HepG2 (cell line): ENCODE measurements at regions not wholly inside any gene's neighbourhood (a gene's known extent, or its start where the extent isn't known, plus 50 kb on each side); places are given as distances from the start of the nearest gene placed in this dataset.

ENCODE experiments used
- ATAC-seq: fragments of 200-7000 bp; cut with Tn5 transposase; 3 replicates; pipeline ENCODE4 v1.9.1; 2020; ENCODE audit warnings: mild to moderate bottlenecking, moderate library complexity
- BruUV-seq: library from RNA; stranded (reverse); fragments of 400-500 nt; replicated peaks from 2 replicates; lab custom pipeline; 2021; lab: Mats Ljungman, UMichigan
- CTCF ChIA-PET: fragments of 300-600 bp; formaldehyde crosslinking; extraction: SDS; loops from one replicate; lab custom pipeline; 2021; ENCODE audit warnings: low total read pairs, inconsistent platforms, low intra/inter-chr PET ratio; lab: Yijun Ruan, JAX
- POLR2A ChIA-PET: fragments of 350-600 bp; sonication (Branson Sonifier 250); formaldehyde crosslinking; loops from one replicate; lab custom pipeline; 2020; ENCODE audit warnings: antibody characterized with exemption, inconsistent platforms; lab: Yijun Ruan, JAX
- DNase-seq: peaks from one replicate; pipeline ENCODE4 v3.0.0-alpha.2; 2015; ENCODE audit warnings: low spot score
- FAIRE-seq: peaks from 3 replicates; lab custom pipeline; 2011; peaks lifted over from hg19 to GRCh38; lab: Jason Lieb, UNC
- H2AFZ ChIP-seq: one replicate; pipeline ENCODE4 v1.6.1; 2011; ENCODE audit warnings: low read length, inconsistent platforms
- H3K27ac ChIP-seq: fragments of 300-600 bp; 3 replicates; pipeline ENCODE4 v1.8.0; 2011; ENCODE audit warnings: mixed run types, mild to moderate bottlenecking, mixed read lengths, low read length, inconsistent platforms; ENCODE audit not compliant: insufficient read depth; ENCODE audit errors: extremely low read length
- H3K27me3 ChIP-seq, 2 experiments: fragments of 200-600 bp in 1 of 2; 2 replicates in 1 of 2; 3 replicates in 1 of 2; pipeline versions ENCODE4 v1.6.0 to v1.8.0; 2011; ENCODE audit warnings: low read length in 2 of 2, mild to moderate bottlenecking in 2 of 2, moderate library complexity in 2 of 2, inconsistent platforms in 1 of 2; ENCODE audit not compliant: insufficient read depth in 2 of 2, control insufficient read depth in 1 of 2
- H3K36me3 ChIP-seq, 2 experiments: fragments of 200-600 bp in 1 of 2; replicated peaks in 1 of 2; 2 replicates in 1 of 2; 3 replicates in 1 of 2; pipeline versions ENCODE4 v1.5.1 to v1.8.0; 2011; ENCODE audit warnings: low read length in 2 of 2, inconsistent platforms in 1 of 2; ENCODE audit not compliant: insufficient read depth in 2 of 2, control insufficient read depth in 1 of 2
- H3K4me1 ChIP-seq: 2 replicates; pipeline ENCODE4 v1.5.1; 2012; ENCODE audit warnings: low read length, inconsistent platforms; ENCODE audit not compliant: insufficient read depth
- H3K4me2 ChIP-seq: 2 replicates; pipeline ENCODE4 v1.6.0; 2011; ENCODE audit warnings: low read depth, low read length, inconsistent platforms
- H3K4me3 ChIP-seq, 3 experiments: fragments of 200-600 bp in 1 of 3; sonication (generic), shearing (Covaris generic) in 1 of 3; replicated peaks in 1 of 3; 2 replicates each; pipeline ENCODE4 v1.5.1; 2011 to 2016; ENCODE audit warnings: low read length in 3 of 3, inconsistent platforms in 2 of 3, low read depth in 2 of 3, mild to moderate bottlenecking in 2 of 3, control low read depth in 1 of 3, mixed read lengths in 1 of 3; ENCODE audit not compliant: insufficient read depth in 1 of 3
- H3K79me2 ChIP-seq: one replicate; pipeline ENCODE4 v1.6.1; 2011; ENCODE audit warnings: low read length, inconsistent platforms; ENCODE audit not compliant: insufficient read depth
- H3K9ac ChIP-seq: 2 replicates; pipeline ENCODE4 v1.6.0; 2011; ENCODE audit warnings: mild to moderate bottlenecking, low read depth, low read length, inconsistent platforms; ENCODE audit not compliant: insufficient read depth
- H3K9me3 ChIP-seq: 2 replicates; pipeline ENCODE4 v1.5.1; 2012; ENCODE audit warnings: mild to moderate bottlenecking, low read length
- H4K20me1 ChIP-seq: 2 replicates; pipeline ENCODE4 v1.6.0; 2011; ENCODE audit warnings: inconsistent platforms, mild to moderate bottlenecking, low read length, moderate library complexity; ENCODE audit not compliant: insufficient read depth
- DNMT1 ChIP-seq: sonication (generic); formaldehyde crosslinking; IDR thresholded peaks from 2 replicates; pipeline ENCODE4 v1.5.1; 2020; ENCODE audit warnings: mild to moderate bottlenecking, missing genetic modification reagents
- ZBTB43 ChIP-seq: sonication (generic); formaldehyde crosslinking; conservative IDR thresholded peaks from 2 replicates; pipeline ENCODE4 v1.4.0; 2020; ENCODE audit warnings: missing genetic modification reagents
- ZNF260 ChIP-seq: sonication (generic); formaldehyde crosslinking; IDR thresholded peaks from 2 replicates; pipeline ENCODE4 v1.4.0; 2020; ENCODE audit warnings: missing genetic modification reagents, low read depth, mild to moderate bottlenecking, borderline replicate concordance
- ZNF296 ChIP-seq: sonication (generic); formaldehyde crosslinking; conservative IDR thresholded peaks from 2 replicates; pipeline ENCODE4 v1.5.0; 2020; ENCODE audit warnings: mild to moderate bottlenecking, missing genetic modification reagents
- ZNF687 ChIP-seq: sonication (generic); formaldehyde crosslinking; IDR thresholded peaks from 2 replicates; pipeline ENCODE4 v1.5.1; 2020; ENCODE audit warnings: mild to moderate bottlenecking, missing genetic modification reagents, moderate library complexity
- ZNF747 ChIP-seq: sonication (generic); formaldehyde crosslinking; IDR thresholded peaks from 2 replicates; pipeline ENCODE4 v1.8.1; 2023; ENCODE audit warnings: missing genetic modification reagents, mild to moderate bottlenecking, borderline replicate concordance
- ZNF878 ChIP-seq: sonication (generic); formaldehyde crosslinking; IDR thresholded peaks from 2 replicates; pipeline ENCODE4 v1.8.1; 2023; ENCODE audit warnings: mild to moderate bottlenecking, missing genetic modification reagents, moderate library complexity
- WGBS: methylation state at CpG from one replicate; pipeline ENCODE4 v1.1.6; 2017; ENCODE audit warnings: low lambda C conversion rate; 5-methylcytosine and 5-hydroxymethylcytosine counted together
- in situ Hi-C: cut with HindIII; loops from 2 replicates; pipeline ENCODE4 v1.10.0; 2017; ENCODE audit warnings: low pct_unique_long_range_greater_than_20kb; ENCODE audit not compliant: extremely low pct_ligation_motif_present
- intact Hi-C: fragments of 100-400 bp; cut with micrococcal nuclease; formaldehyde crosslinking; loops from one replicate; pipeline ENCODE4 v1.10.0; 2022; ENCODE audit not compliant: unreplicated experiment
- TF ChIP-seq, protein P1 (sequence below): fragments of 450-650 bp; IDR thresholded peaks from 2 replicates; pipeline ENCODE4 v1.6.1; 2016

GRCh38 chr4:130608121-130608520, 1512.2 kb downstream of the C4orf33 start (continued):
- TF ChIP-seq, protein P1, sequence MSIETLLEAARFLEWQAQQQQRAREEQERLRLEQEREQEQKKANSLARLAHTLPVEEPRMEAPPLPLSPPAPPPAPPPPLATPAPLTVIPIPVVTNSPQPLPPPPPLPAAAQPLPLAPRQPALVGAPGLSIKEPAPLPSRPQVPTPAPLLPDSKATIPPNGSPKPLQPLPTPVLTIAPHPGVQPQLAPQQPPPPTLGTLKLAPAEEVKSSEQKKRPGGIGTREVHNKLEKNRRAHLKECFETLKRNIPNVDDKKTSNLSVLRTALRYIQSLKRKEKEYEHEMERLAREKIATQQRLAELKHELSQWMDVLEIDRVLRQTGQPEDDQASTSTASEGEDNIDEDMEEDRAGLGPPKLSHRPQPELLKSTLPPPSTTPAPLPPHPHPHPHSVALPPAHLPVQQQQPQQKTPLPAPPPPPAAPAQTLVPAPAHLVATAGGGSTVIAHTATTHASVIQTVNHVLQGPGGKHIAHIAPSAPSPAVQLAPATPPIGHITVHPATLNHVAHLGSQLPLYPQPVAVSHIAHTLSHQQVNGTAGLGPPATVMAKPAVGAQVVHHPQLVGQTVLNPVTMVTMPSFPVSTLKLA: no peak
- TF ChIP-seq ZNF296 (CRISPR knock-in tag): no peak
- TF ChIP-seq ZNF260: no peak
- TF ChIP-seq, all 625 proteins: peak for 0

GRCh38 chr4:130628531-130628930, 1532.6 kb downstream of the C4orf33 start:
- no peaks in the 10 kb centered on the region for H3K4me1 ChIP-seq
- ChIA-PET POLR2A (no interaction called here), CTCF (no interaction called here)
- H3K4me2 ChIP-seq: no peak overlapping the region
- no peak for DNase-seq
- in situ Hi-C loops: no loop called here
- WGBS: 16% methylated on average over 2 of the region's 2 CpGs
- no peak overlapping the region for H2AFZ ChIP-seq
- BruUV-seq: no TSS peak
- no peaks in the 10 kb centered on the region for H4K20me1 ChIP-seq
- no peak for ATAC-seq
- TF ChIP-seq DNMT1 (CRISPR knock-in tag): no peak
- TF ChIP-seq ZNF747 (CRISPR knock-in tag): no peak
- TF ChIP-seq ZBTB43 (CRISPR knock-in tag): no peak
- no peak for TF ChIP-seq ZNF687 (CRISPR knock-in tag)
- no peak for TF ChIP-seq ZNF878 (CRISPR knock-in tag)
- TF ChIP-seq, all 625 proteins: peak for 0
- Histone ChIP-seq H3K9me3 (no peaks in the 10 kb centered on the region), H3K9ac (no peak overlapping the region), H3K27ac (no peak overlapping the region), H3K36me3 (no peaks in the 10 kb centered on the region), H3K4me3 (no peak overlapping the region), H3K27me3 (no peaks in the 10 kb centered on the region), H3K79me2 (no peaks in the 10 kb centered on the region)
- FAIRE-seq: no peak
- intact Hi-C loops: no loop called here
